Gastroesophageal sphincter (tissue), 3 donors: ENCODE measurements at regions not wholly inside any gene's neighbourhood (a gene's known extent, or its start where the extent isn't known, plus 50 kb on each side); places are given as distances from the start of the nearest gene placed in this dataset.

Source experiments
- CTCF ChIP-seq, 4 experiments: fragments of 200-600 bp in 2 of 4; fragments of 450-650 bp in 2 of 4; sonication (generic) in 1 of 4; IDR thresholded peaks; one replicate each; pipeline ENCODE4 v1.5.1; 2017 to 2019; ENCODE audit warnings: antibody characterized with exemption in 4 of 4, mild to moderate bottlenecking in 2 of 4, moderate library complexity in 2 of 4
- POLR2A ChIP-seq, 2 donors: fragments of 450-650 bp; IDR thresholded peaks; one replicate each; pipeline ENCODE4 v1.6.1; 2017; ENCODE audit warnings: antibody characterized with exemption in 2 of 2, mild to moderate bottlenecking in 2 of 2, moderate library complexity in 1 of 2

GRCh38 chr3:30488070-30488756 lies 118.2 kb upstream of the TGFBR2 start:
- TF ChIP-seq POLR2A (IDR thresholded peaks at IDR 0.05): no peak
- no peak for TF ChIP-seq CTCF (IDR thresholded peaks at IDR 0.05)
